GM18873 (cell line): ENCODE measurements at regions not wholly inside any gene's neighbourhood (a gene's known extent, or its start where the extent isn't known, plus 50 kb on each side); places are given as distances from the start of the nearest gene placed in this dataset.

Experiments used
- ATAC-seq: cut with Tn5 transposase; IDR thresholded peaks from one replicate; pipeline ENCODE4 v1.9.1; 2021; ENCODE audit warnings: mild to moderate bottlenecking, moderate library complexity, moderate number of reproducible peaks; ENCODE audit not compliant: unreplicated experiment, low FRiP score

DNA sequence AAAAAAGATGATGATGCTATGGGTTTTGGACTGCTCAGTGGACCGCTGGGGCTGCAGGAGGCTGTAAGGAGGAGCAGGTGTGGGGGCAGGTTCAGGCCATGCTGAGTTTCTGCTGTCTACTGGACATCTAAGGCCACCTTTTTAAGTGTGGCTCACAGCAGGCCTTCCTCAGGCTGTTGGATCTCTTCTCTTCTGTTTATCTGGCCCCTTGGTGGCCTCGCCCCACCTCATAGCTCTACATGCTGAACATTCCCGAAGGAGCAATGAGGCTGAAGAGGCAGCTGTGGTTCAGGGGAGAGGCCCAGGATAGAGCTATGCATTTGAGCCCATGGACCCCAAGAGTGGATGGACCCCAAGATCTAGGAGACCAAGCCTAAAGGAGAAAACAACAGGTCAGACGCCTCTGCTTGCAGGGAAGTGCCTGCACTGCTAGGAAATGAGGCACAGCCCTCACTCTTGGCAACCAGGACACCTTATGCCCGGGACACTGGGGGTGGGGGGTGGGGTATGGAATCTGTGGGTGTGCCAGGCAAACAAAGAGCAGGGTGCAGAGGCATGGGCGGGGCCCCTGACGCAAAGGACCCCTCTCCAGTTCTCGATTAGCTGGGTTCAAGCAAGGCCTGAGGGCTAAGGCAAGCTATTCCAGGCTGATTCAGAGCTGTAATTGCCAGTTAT lies 168.9 kb downstream of the BCOR start:
- no peak for ATAC-seq

DNA sequence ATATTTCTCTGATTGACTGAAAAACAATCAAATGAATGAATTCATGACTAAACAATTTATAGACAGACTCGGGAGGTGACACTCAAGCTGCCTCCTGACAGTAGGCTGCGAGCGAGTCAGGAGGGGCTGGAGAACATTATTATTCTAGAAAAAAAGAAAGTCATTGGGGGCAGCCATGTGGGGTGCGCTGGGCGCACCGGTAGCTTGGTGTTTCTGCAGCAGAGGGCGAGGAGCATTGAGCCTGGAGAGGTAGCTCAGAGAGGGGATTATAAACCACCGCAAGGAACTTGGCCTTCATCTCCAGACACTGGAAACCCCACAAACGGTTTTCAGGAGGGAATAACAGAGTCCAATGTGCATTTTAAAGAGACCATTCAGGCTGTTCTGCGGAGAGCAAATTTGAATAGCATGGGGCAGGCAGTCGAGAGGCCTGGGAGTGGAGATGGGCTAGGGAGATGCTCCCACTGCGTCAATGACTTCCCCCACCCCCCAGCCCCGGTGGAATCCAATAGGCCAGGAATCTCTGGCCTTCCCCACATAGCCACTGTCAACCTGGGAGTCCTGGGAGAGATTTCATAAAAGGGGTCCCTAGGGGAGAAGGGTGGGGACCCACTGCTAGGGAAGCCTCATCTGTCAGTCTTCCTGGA lies 168.3 kb downstream of the BCOR start:
- no peak for ATAC-seq

DNA sequence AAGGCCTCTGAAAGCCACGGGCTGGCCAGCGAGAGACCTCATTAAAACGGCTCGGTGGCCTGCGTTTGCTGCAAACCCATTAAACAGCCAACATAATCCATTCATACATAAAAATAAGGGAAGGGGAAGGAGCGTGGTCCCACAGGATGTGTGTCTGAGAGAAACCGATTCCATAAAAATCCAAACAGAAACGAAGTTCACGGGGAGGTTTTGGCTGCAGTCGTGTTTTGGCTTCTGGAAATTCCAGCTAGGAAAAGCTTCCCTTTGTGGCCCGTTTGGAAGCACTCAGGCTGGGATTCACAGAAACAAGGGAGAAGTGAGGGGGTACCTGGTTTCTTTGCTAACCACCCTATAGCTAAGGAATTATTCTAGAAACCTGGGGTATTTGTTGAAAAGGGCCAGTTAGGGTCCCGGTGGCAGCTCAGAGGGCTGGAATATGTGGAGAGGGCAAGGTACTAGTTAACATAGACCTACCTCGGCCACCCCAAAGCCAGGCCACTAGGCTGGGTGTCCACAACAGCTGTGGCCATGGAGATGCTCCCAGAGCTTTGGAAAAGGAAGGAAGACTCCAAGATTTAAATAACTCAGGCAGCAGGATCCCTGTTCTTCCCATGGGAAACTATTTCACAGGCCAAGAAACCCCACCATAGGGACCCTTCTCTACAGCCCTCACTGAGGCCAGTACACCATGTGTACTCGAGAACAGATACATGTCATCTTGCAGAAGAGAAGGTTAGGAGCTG lies 166.8 kb downstream of the BCOR start:
- ATAC-seq, result no peak

DNA sequence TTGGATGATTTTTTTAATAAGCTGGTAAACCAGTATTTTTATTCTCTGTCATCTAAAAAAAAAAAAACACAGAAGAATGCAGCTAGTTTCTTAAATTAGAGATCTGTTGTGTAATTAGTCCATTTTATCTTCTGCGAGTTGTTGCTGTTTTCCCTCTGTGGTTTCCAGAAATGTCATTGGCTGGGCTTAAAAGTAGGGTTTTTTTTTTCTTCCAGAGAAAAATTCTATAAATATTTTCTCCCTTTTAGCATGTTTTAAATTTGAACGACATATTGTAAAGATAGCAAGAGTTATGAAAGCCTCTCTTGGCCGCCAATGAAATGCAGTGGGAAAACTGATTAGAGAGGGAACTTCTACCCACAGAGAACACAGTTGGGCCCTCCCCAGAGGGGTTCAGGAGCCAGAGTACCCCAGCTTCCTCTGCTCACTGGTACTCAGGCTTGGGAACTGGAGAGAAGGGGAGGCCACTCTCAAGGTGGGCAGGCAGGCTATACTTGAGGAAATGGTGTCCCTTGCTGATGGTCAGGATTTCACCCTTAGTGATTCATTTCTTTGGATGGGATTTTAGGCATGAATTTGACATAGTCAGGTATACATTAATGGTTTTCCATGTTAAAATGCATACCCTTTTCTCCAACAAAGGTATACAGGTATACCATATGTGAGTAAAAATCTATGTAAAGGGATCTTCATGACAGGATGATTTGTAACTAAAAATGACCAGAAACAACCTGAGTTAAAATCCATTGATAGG lies 166.1 kb downstream of the BCOR start:
- ATAC-seq, result no peak

- no peak for ATAC-seq
Observed at GRCh38 chrX:39935411-39936064, 162.2 kb downstream of the BCOR start.

GRCh38 chrX:39936886-39937770 lies 160.6 kb downstream of the BCOR start:
- peak; percentile 91 for ATAC-seq

GRCh38 chrX:39938466-39938865 lies 159.3 kb downstream of the BCOR start:
- ATAC-seq, result no peak

GRCh38 chrX:39939678-39940077 lies 158.1 kb downstream of the BCOR start:
- ATAC-seq, result no peak

- no peak for ATAC-seq
Observed at GRCh38 chrX:39941332-39941920, 156.3 kb downstream of the BCOR start.

DNA sequence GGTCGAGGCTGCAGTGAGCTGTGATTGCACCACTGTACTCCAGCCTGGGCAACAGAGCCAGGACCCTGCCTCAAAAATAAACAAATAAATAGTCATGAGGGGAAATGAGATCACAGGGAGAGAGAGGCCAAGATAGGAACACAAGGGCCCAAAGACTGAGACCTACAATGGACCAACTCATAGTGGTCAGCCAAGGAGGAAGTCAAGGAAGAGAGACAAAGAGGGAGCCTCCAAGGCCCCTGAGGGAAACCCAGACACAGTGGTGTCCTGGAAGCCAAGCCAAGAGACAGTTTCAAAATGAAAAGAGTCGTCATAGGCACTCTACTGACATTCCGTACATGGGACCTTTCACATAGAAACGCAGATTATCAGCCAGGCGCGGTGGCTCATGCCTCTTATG lies 153.3 kb downstream of the BCOR start:
- no peak for ATAC-seq

DNA sequence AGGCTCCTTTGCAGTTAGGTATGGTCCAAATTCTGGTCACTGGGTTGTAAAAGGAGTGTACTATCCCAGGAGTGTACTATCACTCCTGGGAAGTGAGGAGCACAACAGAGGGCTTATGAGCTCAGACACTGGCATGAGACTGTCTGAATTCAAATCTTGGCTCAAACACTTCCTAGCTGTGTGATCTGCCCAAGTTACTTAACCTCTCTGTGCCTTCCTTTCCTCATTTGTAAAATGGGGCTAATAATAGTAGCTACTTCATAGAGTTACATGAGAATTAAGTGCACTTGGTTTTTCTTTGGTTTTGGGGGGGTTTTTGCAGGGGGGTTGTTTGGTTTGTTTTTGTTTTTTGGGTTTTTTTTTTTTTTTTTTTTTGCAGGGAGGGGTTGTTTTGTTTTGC lies 152.0 kb downstream of the BCOR start:
- ATAC-seq, result no peak

DNA sequence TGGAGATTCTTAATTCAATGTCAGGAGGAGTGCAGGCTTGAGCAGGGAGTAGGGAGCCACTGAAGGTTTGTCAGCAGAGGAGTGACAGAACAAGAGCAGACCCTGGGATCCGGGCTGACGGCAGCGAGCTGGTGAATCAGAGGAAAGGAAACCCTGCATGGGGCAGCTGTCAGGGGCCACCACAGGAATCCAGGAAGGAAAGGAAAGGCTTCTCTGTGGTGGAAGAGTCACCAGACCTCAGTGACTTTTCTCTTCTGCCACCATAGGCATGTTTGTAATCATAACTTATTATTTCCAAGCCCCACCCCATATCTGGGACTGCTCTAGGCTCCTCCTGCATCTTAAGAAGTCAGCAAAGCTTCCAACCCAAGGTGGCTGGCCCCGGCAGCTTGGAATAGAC lies 150.9 kb downstream of the BCOR start:
- ATAC-seq, result no peak

GRCh38 chrX:39948582-39948981 lies 149.2 kb downstream of the BCOR start:
- ATAC-seq, result no peak

GRCh38 chrX:39950018-39950688 lies 147.6 kb downstream of the BCOR start:
- no peak for ATAC-seq

- ATAC-seq, result no peak
Observed at GRCh38 chrX:39952989-39953388, 144.8 kb downstream of the BCOR start.

DNA sequence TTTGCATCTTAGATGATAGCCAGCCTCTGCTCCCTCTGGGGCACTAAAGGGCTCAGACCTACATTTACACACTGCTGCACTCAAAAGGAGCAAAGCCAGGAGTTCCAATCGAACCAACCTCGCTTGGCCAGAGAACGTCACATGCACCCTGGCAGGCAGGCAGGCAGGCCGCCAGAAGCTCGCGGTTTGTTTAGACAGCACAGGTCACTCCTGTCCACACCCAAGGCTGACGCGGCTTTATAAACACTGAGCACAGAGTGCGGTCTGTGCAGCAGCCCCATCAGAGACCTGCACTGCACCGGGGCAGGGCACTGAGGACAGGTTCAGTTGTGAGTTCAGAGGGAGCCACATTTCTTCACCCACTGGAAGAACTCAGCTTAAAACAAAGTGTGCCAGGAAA lies 143.9 kb downstream of the BCOR start:
- ATAC-seq, result no peak

- no peak for ATAC-seq
Observed at GRCh38 chrX:39954851-39955250, 142.9 kb downstream of the BCOR start.

GRCh38 chrX:39955625-39956024 lies 142.1 kb downstream of the BCOR start:
- ATAC-seq, result no peak
